Upper lobe of left lung (tissue), 6 donors: ENCODE measurements at regions not wholly inside any gene's neighbourhood (a gene's known extent, or its start where the extent isn't known, plus 50 kb on each side); places are given as distances from the start of the nearest gene placed in this dataset.
A peak's percentile ranks its signal among the peaks of the same experiment; 100 is the strongest.

Experiments
- ATAC-seq, 2 donors: fragments of 200-7000 bp; cut with Tn5 transposase; one replicate each; pipeline ENCODE4 v1.9.1; 2022; ENCODE audit warnings: mild to moderate bottlenecking in 2 of 2, moderate library complexity in 2 of 2; ENCODE audit not compliant: low FRiP score in 2 of 2
- DNase-seq, 2 donors: peaks; one replicate each; pipeline ENCODE4 v3.0.0-alpha.2; 2019 to 2020
- H3K27ac ChIP-seq, 4 donors: fragments of 200-600 bp; sonication (generic); one replicate each; pipeline ENCODE4 v1.5.1; 2016 to 2019
- H3K27me3 ChIP-seq, 4 donors: fragments of 200-600 bp; sonication (generic); one replicate each; pipeline ENCODE4 v1.5.1; 2017 to 2019
- H3K36me3 ChIP-seq, 4 donors: fragments of 200-600 bp; sonication (generic); one replicate each; pipeline ENCODE4 v1.5.1; 2016 to 2019
- H3K4me1 ChIP-seq, 4 donors: fragments of 200-600 bp; sonication (generic); one replicate each; pipeline ENCODE4 v1.5.1; 2018 to 2019
- H3K4me3 ChIP-seq, 4 donors: fragments of 200-600 bp; sonication (generic); one replicate each; pipeline ENCODE4 v1.5.1; 2017 to 2019; ENCODE audit warnings: mild to moderate bottlenecking in 2 of 4, moderate library complexity in 1 of 4
- H3K9me3 ChIP-seq, 4 donors: fragments of 200-600 bp; sonication (generic); one replicate each; pipeline ENCODE4 v1.5.1; 2018 to 2019
- EP300 ChIP-seq, 4 donors: sonication (generic); formaldehyde crosslinking; IDR thresholded peaks; one replicate each; pipeline ENCODE4 v1.5.1; 2017; ENCODE audit warnings: antibody characterized with exemption in 4 of 4, control low read depth in 2 of 4
- POLR2A ChIP-seq, 4 donors: fragments of 450-650 bp; IDR thresholded peaks; one replicate each; pipeline ENCODE4 v1.5.1; 2016 to 2017; ENCODE audit warnings: antibody characterized with exemption in 4 of 4, mild to moderate bottlenecking in 2 of 4
- POLR2AphosphoS5 ChIP-seq, 2 donors: sonication (generic); formaldehyde crosslinking; IDR thresholded peaks; one replicate each; pipeline ENCODE4 v1.5.1; 2017; ENCODE audit warnings: antibody characterized with exemption in 2 of 2
- WGBS, 2 donors: methylation state at CpG; one replicate each; pipeline ENCODE4 v1.1.5; 2017 to 2018; 5-methylcytosine and 5-hydroxymethylcytosine counted together
- TF ChIP-seq, protein P1 (sequence below), 6 experiments: fragments of 450-650 bp in 4 of 6; fragments of 200-600 bp in 2 of 6; sonication (generic) in 2 of 6; IDR thresholded peaks; one replicate each; pipeline ENCODE4 v1.5.1; 2016 to 2019; ENCODE audit warnings: antibody characterized with exemption in 6 of 6
- donor health status: DM: no; HTN: no; CAD: no; lungs with moderate emphysema.
- donor health status: DM: no; HTN: yes; CAD: no; lungs with severe emphysema.

GRCh38 chr12:40431169-40431568 is 206.4 kb downstream of the LRRK2 start:
- H3K4me1 ChIP-seq: no peaks in the 10 kb centered on the region
- ATAC-seq: no peak
- H3K27ac ChIP-seq: no peak overlapping the region
- no peaks in the 10 kb centered on the region for H3K36me3 ChIP-seq
- no peaks in the 10 kb centered on the region for H3K9me3 ChIP-seq
- TF ChIP-seq, protein P1, sequence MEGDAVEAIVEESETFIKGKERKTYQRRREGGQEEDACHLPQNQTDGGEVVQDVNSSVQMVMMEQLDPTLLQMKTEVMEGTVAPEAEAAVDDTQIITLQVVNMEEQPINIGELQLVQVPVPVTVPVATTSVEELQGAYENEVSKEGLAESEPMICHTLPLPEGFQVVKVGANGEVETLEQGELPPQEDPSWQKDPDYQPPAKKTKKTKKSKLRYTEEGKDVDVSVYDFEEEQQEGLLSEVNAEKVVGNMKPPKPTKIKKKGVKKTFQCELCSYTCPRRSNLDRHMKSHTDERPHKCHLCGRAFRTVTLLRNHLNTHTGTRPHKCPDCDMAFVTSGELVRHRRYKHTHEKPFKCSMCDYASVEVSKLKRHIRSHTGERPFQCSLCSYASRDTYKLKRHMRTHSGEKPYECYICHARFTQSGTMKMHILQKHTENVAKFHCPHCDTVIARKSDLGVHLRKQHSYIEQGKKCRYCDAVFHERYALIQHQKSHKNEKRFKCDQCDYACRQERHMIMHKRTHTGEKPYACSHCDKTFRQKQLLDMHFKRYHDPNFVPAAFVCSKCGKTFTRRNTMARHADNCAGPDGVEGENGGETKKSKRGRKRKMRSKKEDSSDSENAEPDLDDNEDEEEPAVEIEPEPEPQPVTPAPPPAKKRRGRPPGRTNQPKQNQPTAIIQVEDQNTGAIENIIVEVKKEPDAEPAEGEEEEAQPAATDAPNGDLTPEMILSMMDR (IDR thresholded peaks at IDR 0.05): no peak
- no peak for TF ChIP-seq POLR2AphosphoS5 (IDR thresholded peaks at IDR 0.05)
- no peak for TF ChIP-seq POLR2A (IDR thresholded peaks at IDR 0.05)
- TF ChIP-seq EP300 (IDR thresholded peaks at IDR 0.05): no peak
- no peak for DNase-seq
- 82 to 85% methylated on average over 1 of the region's 1 CpG for WGBS, 2 donors
- no peak overlapping the region for H3K4me3 ChIP-seq
- no peaks in the 10 kb centered on the region for H3K27me3 ChIP-seq

- ATAC-seq (no peak), DNase-seq (no peak)
- 51 to 62% methylated on average over 2 of the region's 2 CpGs for WGBS, 2 donors
- no peaks in the 10 kb centered on the region for H3K27me3 ChIP-seq
- TF ChIP-seq POLR2A (IDR thresholded peaks at IDR 0.05) (no peak), EP300 (IDR thresholded peaks at IDR 0.05) (no peak), POLR2AphosphoS5 (IDR thresholded peaks at IDR 0.05) (no peak)
- TF ChIP-seq, protein P1 (IDR thresholded peaks at IDR 0.05): no peak
- H3K4me3 ChIP-seq: no peak overlapping the region
- H3K4me1 ChIP-seq: no peaks in the 10 kb centered on the region
- no peaks in the 10 kb centered on the region for H3K9me3 ChIP-seq
- no peaks in the 10 kb centered on the region for H3K36me3 ChIP-seq
- no peak overlapping the region for H3K27ac ChIP-seq
Measured at GRCh38 chr12:40435251-40435650, 210.5 kb downstream of the LRRK2 start.

DNA sequence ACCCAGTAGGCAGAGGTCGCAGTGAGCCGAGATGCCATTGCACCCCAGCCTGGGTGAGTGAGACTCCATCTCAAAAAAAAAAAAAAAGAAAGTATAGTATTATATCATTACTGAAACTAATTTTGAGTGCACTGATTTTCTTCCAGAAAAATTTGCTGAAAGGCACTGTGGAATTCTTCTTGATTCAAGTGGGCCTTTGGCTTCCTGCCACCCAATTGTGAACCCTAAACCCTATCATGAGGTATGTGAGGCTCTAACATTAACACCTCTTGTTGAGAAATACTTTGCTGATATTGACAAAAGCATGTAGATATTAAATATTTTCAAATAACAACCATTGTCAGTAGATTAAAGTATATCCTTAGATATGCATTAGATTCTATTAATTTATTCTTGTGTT is 211.2 kb downstream of the LRRK2 start:
- Histone ChIP-seq H3K27ac (no peak overlapping the region), H3K4me3 (no peak overlapping the region), H3K9me3 (no peaks in the 10 kb centered on the region), H3K36me3 (no peaks in the 10 kb centered on the region), H3K4me1 (no peaks in the 10 kb centered on the region), H3K27me3 (no peaks in the 10 kb centered on the region)
- TF ChIP-seq, protein P1 (IDR thresholded peaks at IDR 0.05): no peak
- TF ChIP-seq POLR2AphosphoS5 (IDR thresholded peaks at IDR 0.05): no peak
- ATAC-seq (no peak), DNase-seq (peak in 1 of 2 donors; percentile 21)
- whole genome bisulfite sequencing, 2 donors: 71 to 85% methylated on average over 2 of the region's 2 CpGs

- ATAC-seq (no peak), DNase-seq (no peak)
- Histone ChIP-seq H3K27ac (no peak overlapping the region), H3K9me3 (no peaks in the 10 kb centered on the region), H3K36me3 (no peaks in the 10 kb centered on the region), H3K27me3 (no peaks in the 10 kb centered on the region), H3K4me3 (no peak overlapping the region), H3K4me1 (no peaks in the 10 kb centered on the region)
- WGBS, 2 donors: 79 to 86% methylated on average over 3 of the region's 3 CpGs
- TF ChIP-seq POLR2A (IDR thresholded peaks at IDR 0.05) (no peak), POLR2AphosphoS5 (IDR thresholded peaks at IDR 0.05) (no peak), EP300 (IDR thresholded peaks at IDR 0.05) (no peak)
- TF ChIP-seq, protein P1 (IDR thresholded peaks at IDR 0.05): no peak
Measured at GRCh38 chr12:40436564-40436963, 211.8 kb downstream of the LRRK2 start.

DNA sequence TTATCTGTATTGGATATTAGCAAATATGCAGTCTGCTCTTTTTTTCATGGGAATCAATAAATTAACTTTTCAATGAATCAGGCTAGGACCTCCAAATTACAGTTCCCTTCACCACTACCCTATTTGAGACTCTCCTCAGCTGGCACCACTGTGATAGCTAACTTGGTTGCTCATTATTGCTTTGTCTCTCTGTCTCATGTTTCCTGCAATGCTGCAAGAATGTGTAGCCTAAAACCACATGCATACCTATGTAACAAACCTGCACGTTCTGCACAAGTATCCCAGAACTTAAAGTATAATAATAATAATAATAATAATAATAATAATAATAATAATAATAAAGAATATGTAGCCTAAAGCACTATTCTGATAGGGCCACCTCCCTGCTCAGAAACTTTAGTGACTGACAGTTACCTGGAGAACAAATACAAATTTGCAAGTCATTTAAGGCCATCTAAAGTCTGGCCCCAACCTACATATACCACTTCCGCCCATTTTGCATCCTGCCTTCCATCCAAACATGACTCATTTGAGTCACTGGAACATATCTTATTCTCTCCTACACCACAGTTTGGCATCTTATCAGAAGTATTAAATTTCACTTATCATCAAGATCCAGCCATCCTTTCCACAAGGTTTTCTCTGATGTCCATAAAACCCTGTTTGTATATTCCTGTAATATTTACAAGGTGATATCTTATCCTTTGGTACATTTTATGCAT is 215.1 kb downstream of the LRRK2 start:
- no peak for DNase-seq
- Histone ChIP-seq H3K36me3 (no peaks in the 10 kb centered on the region), H3K4me3 (no peak overlapping the region), H3K27ac (no peak overlapping the region), H3K9me3 (no peaks in the 10 kb centered on the region), H3K4me1 (no peaks in the 10 kb centered on the region), H3K27me3 (no peaks in the 10 kb centered on the region)
- TF ChIP-seq, protein P1 (IDR thresholded peaks at IDR 0.05): no peak
- TF ChIP-seq POLR2A (IDR thresholded peaks at IDR 0.05) (no peak), POLR2AphosphoS5 (IDR thresholded peaks at IDR 0.05) (no peak), EP300 (IDR thresholded peaks at IDR 0.05) (no peak)
- no peak for ATAC-seq
- 66 to 69% methylated on average over 2 of the region's 2 CpGs for WGBS, 2 donors
